Fibroblast of skin of right biceps (primary cell): ENCODE measurements at regions not wholly inside any gene's neighbourhood (a gene's known extent, or its start where the extent isn't known, plus 50 kb on each side); places are given as distances from the start of the nearest gene placed in this dataset.

Experiments used
- DNase-seq: peaks from one replicate; pipeline ENCODE4 v3.0.0-alpha.2; 2013

GRCh38 chr4:31298737-31299136 lies 578.6 kb downstream of the PCDH7 start:
- no peak for DNase-seq

GRCh38 chr4:31307029-31307428 lies 586.9 kb downstream of the PCDH7 start:
- DNase-seq, result no peak

GRCh38 chr4:31324814-31325213 lies 604.6 kb downstream of the PCDH7 start:
- DNase-seq, result no peak

GRCh38 chr4:31325300-31325699 lies 605.1 kb downstream of the PCDH7 start:
- DNase-seq, result no peak

GRCh38 chr4:31327031-31327430 lies 606.9 kb downstream of the PCDH7 start:
- DNase-seq, result no peak

- DNase-seq, result no peak
Observed at GRCh38 chr4:31328932-31329331, 608.8 kb downstream of the PCDH7 start.

GRCh38 chr4:31334086-31334910 lies 614.1 kb downstream of the PCDH7 start:
- DNase-seq, result no peak

- DNase-seq, result no peak
Observed at GRCh38 chr4:31338000-31338399, 617.8 kb downstream of the PCDH7 start.

GRCh38 chr4:31341601-31342359 lies 621.6 kb downstream of the PCDH7 start:
- DNase-seq, result no peak

- DNase-seq, result no peak
Observed at GRCh38 chr4:31343061-31343460, 622.9 kb downstream of the PCDH7 start.

GRCh38 chr4:31349907-31350306 lies 629.7 kb downstream of the PCDH7 start:
- DNase-seq, result no peak

GRCh38 chr4:31351695-31352094 lies 631.5 kb downstream of the PCDH7 start:
- DNase-seq, result no peak

- DNase-seq, result no peak
Observed at GRCh38 chr4:31356839-31357238, 636.7 kb downstream of the PCDH7 start.

GRCh38 chr4:31360786-31361185 lies 640.6 kb downstream of the PCDH7 start:
- peak; percentile 88 for DNase-seq

GRCh38 chr4:31362756-31363155 lies 642.6 kb downstream of the PCDH7 start:
- DNase-seq, result peak; percentile 16

GRCh38 chr4:31365006-31365690 lies 645.0 kb downstream of the PCDH7 start:
- DNase-seq, result peak; percentile 45

- DNase-seq, result peak; percentile 70
Observed at GRCh38 chr4:31366041-31366440, 645.9 kb downstream of the PCDH7 start.

- DNase-seq, result peak; percentile 38
Observed at GRCh38 chr4:31370866-31371465, 650.8 kb downstream of the PCDH7 start.

- no peak for DNase-seq
Observed at GRCh38 chr4:31374256-31374960, 654.2 kb downstream of the PCDH7 start.

GRCh38 chr4:31375936-31376335 lies 655.8 kb downstream of the PCDH7 start:
- DNase-seq, result no peak

- DNase-seq, result no peak
Observed at GRCh38 chr4:31379364-31379763, 659.2 kb downstream of the PCDH7 start.

- DNase-seq, result no peak
Observed at GRCh38 chr4:31383767-31384166, 663.6 kb downstream of the PCDH7 start.

- no peak for DNase-seq
Observed at GRCh38 chr4:31390849-31391248, 670.7 kb downstream of the PCDH7 start.
